MCF 10A (cell line): ENCODE measurements at regions not wholly inside any gene's neighbourhood (a gene's known extent, or its start where the extent isn't known, plus 50 kb on each side); places are given as distances from the start of the nearest gene placed in this dataset.

ENCODE experiments used
- BruUV-seq: library from RNA; stranded (reverse); fragments of 400-500 nt; replicated peaks from 2 replicates; lab custom pipeline; 2021; lab: Mats Ljungman, UMichigan
- CTCF ChIA-PET: fragments of 300-600 bp; sonication (Branson Sonifier 250); formaldehyde crosslinking; extraction: SDS; loops from one replicate; lab custom pipeline; 2021; ENCODE audit warnings: antibody characterized with exemption, inconsistent platforms; lab: Yijun Ruan, JAX
- POLR2A ChIA-PET: fragments of 300-600, 350-650 bp; sonication (Branson Sonifier 250); formaldehyde crosslinking; extraction: SDS; loops from one replicate; lab custom pipeline; 2020; ENCODE audit warnings: antibody characterized with exemption, inconsistent platforms; lab: Yijun Ruan, JAX
- DNase-seq: peaks from one replicate; pipeline ENCODE4 v3.0.0-alpha.2; 2018; ENCODE audit not compliant: unreplicated experiment
- H3K27ac Mint-ChIP-seq: one replicate; pipeline ENCODE4 v1.8.0; 2022; ENCODE audit warnings: mild to moderate bottlenecking, low read depth, mixed read lengths; ENCODE audit not compliant: unreplicated experiment
- H3K27me3 Mint-ChIP-seq: one replicate; pipeline ENCODE4 v1.8.0; 2022; ENCODE audit warnings: mixed read lengths; ENCODE audit not compliant: insufficient read depth, unreplicated experiment
- H3K36me3 Mint-ChIP-seq: one replicate; pipeline ENCODE4 v1.8.0; 2022; ENCODE audit warnings: mild to moderate bottlenecking, moderate library complexity, mixed read lengths; ENCODE audit not compliant: insufficient read depth, unreplicated experiment
- H3K4me1 Mint-ChIP-seq: one replicate; pipeline ENCODE4 v1.8.0; 2022; ENCODE audit warnings: mixed read lengths; ENCODE audit not compliant: insufficient read depth, unreplicated experiment
- H3K4me3 Mint-ChIP-seq: one replicate; pipeline ENCODE4 v1.8.0; 2022; ENCODE audit warnings: mild to moderate bottlenecking, moderate library complexity, mixed read lengths; ENCODE audit not compliant: unreplicated experiment
- H3K9me3 Mint-ChIP-seq: one replicate; pipeline ENCODE4 v1.8.0; 2022; ENCODE audit warnings: mixed read lengths; ENCODE audit not compliant: unreplicated experiment
- CTCF ChIP-seq: fragments of 200-600 bp; IDR thresholded peaks from one replicate; pipeline ENCODE4 v1.8.0; 2022; ENCODE audit warnings: antibody characterized with exemption, mild to moderate bottlenecking; ENCODE audit not compliant: unreplicated experiment
- intact Hi-C: fragments of 100-400 bp; cut with micrococcal nuclease; formaldehyde crosslinking; loops from 2 replicates; pipeline ENCODE4 v1.14.1; 2022

GRCh38 chr16:55408661-55409060 is 70.3 kb upstream of the MMP2 start:
- no peak for DNase-seq
- intact Hi-C loops, result no loop called here
- Mint-ChIP-seq H3K36me3 (no peaks in the 10 kb centered on the region), H3K27ac (no peak overlapping the region), H3K9me3 (no peaks in the 10 kb centered on the region), H3K4me1 (peaks cover 9% of the 10 kb centered on the region), H3K4me3 (no peak overlapping the region), H3K27me3 (peaks cover 17% of the 10 kb centered on the region)
- BruUV-seq, result no TSS peak
- ChIA-PET POLR2A (no interaction called here), CTCF (interaction anchor here (0.6 to 1.2 kb wide), 2 partner anchors 13 to 1410 kb away, joined by 3 to 4 read pairs; no protein-coding TSS in a partner anchor)
- TF ChIP-seq CTCF, result no peak

GRCh38 chr16:55411231-55411630 is 67.8 kb upstream of the MMP2 start:
- CTCF ChIA-PET, result interaction anchor here (0.5 kb wide), 1 partner anchor 80 kb away, joined by 4 read pairs; no protein-coding TSS in a partner anchor
- H3K27ac Mint-ChIP-seq, result no peak overlapping the region
- BruUV-seq, result no TSS peak
- H3K36me3 Mint-ChIP-seq, result no peaks in the 10 kb centered on the region
- intact Hi-C loops, result no loop called here
- POLR2A ChIA-PET, result interaction anchor here (0.5 kb wide), 1 partner anchor 49 kb away, joined by 3 read pairs; no protein-coding TSS in a partner anchor
- no peaks in the 10 kb centered on the region for H3K9me3 Mint-ChIP-seq
- H3K4me3 Mint-ChIP-seq, result no peak overlapping the region
- peaks cover 9% of the 10 kb centered on the region for H3K4me1 Mint-ChIP-seq
- no peak for TF ChIP-seq CTCF
- peaks cover 41% of the 10 kb centered on the region for H3K27me3 Mint-ChIP-seq
- DNase-seq, result no peak

GRCh38 chr16:55418586-55418985 is 60.4 kb upstream of the MMP2 start:
- TF ChIP-seq CTCF, result no peak
- H3K36me3 Mint-ChIP-seq, result no peaks in the 10 kb centered on the region
- DNase-seq, result peak; percentile 15
- ChIA-PET CTCF (interaction anchor here (0.7 kb wide), 1 partner anchor 761 kb away, joined by 3 read pairs; no protein-coding TSS in a partner anchor), POLR2A (interaction anchor here (0.6 kb wide), 1 partner anchor 252 kb away, joined by 3 read pairs; no protein-coding TSS in a partner anchor)
- intact Hi-C loops, result no loop called here
- peaks cover 81% of the 10 kb centered on the region for H3K27me3 Mint-ChIP-seq
- no peaks in the 10 kb centered on the region for H3K9me3 Mint-ChIP-seq
- H3K4me1 Mint-ChIP-seq, result no peaks in the 10 kb centered on the region
- BruUV-seq, result no TSS peak
- H3K27ac Mint-ChIP-seq, result no peak overlapping the region
- H3K4me3 Mint-ChIP-seq, result no peak overlapping the region

GRCh38 chr16:55421226-55421625 is 57.8 kb upstream of the MMP2 start:
- Mint-ChIP-seq H3K36me3 (no peaks in the 10 kb centered on the region), H3K27ac (no peak overlapping the region), H3K4me1 (no peaks in the 10 kb centered on the region), H3K4me3 (no peak overlapping the region), H3K9me3 (no peaks in the 10 kb centered on the region), H3K27me3 (peaks cover 68% of the 10 kb centered on the region)
- DNase-seq, result no peak
- intact Hi-C loops, result no loop called here
- ChIA-PET CTCF (interaction anchor here (0.7 to 0.9 kb wide), 2 partner anchors 11 to 13 kb away, joined by 3 read pairs; no protein-coding TSS in a partner anchor), POLR2A (interaction anchor here (0.8 to 1.0 kb wide), 2 partner anchors 18 kb away, joined by 3 to 4 read pairs; no protein-coding TSS in a partner anchor)
- no peak for TF ChIP-seq CTCF
- BruUV-seq, result no TSS peak
